Immature natural killer cell (primary cell): ENCODE measurements at regions not wholly inside any gene's neighbourhood (a gene's known extent, or its start where the extent isn't known, plus 50 kb on each side); places are given as distances from the start of the nearest gene placed in this dataset.

Experiments used
- DNase-seq, 3 donors: peaks; one replicate each; pipeline ENCODE4 v3.0.0; 2022; ENCODE audit warnings: mixed read lengths in 1 of 3
- H3K27ac Mint-ChIP-seq, 6 donors: one replicate each; pipeline ENCODE4 v1.8.0; 2020; ENCODE audit warnings: mixed read lengths in 6 of 6, mild to moderate bottlenecking in 5 of 6, inconsistent platforms in 4 of 6, moderate library complexity in 3 of 6
- H3K27me3 Mint-ChIP-seq, 3 donors: one replicate each; pipeline ENCODE4 v1.8.0; 2020 to 2021; ENCODE audit warnings: low read depth in 3 of 3, mild to moderate bottlenecking in 3 of 3, mixed read lengths in 3 of 3, moderate library complexity in 3 of 3, inconsistent platforms in 1 of 3
- H3K36me3 Mint-ChIP-seq, 3 donors: one replicate each; pipeline ENCODE4 v1.8.0; 2020; ENCODE audit warnings: mixed read lengths in 3 of 3, inconsistent platforms in 2 of 3, mild to moderate bottlenecking in 2 of 3
- H3K4me1 Mint-ChIP-seq, 2 donors: one replicate each; pipeline ENCODE4 v1.8.0; 2020; ENCODE audit warnings: inconsistent platforms in 2 of 2, mild to moderate bottlenecking in 2 of 2, mixed read lengths in 2 of 2, moderate library complexity in 1 of 2
- H3K4me3 Mint-ChIP-seq, 5 donors: one replicate each; pipeline ENCODE4 v1.8.0; 2020; ENCODE audit warnings: mild to moderate bottlenecking in 5 of 5, mixed read lengths in 5 of 5, inconsistent platforms in 3 of 5, moderate library complexity in 3 of 5
- H3K9me3 Mint-ChIP-seq, 6 donors: one replicate each; pipeline ENCODE4 v1.8.0; 2020; ENCODE audit warnings: mild to moderate bottlenecking in 6 of 6, mixed read lengths in 6 of 6, inconsistent platforms in 4 of 6, moderate library complexity in 3 of 6

DNA sequence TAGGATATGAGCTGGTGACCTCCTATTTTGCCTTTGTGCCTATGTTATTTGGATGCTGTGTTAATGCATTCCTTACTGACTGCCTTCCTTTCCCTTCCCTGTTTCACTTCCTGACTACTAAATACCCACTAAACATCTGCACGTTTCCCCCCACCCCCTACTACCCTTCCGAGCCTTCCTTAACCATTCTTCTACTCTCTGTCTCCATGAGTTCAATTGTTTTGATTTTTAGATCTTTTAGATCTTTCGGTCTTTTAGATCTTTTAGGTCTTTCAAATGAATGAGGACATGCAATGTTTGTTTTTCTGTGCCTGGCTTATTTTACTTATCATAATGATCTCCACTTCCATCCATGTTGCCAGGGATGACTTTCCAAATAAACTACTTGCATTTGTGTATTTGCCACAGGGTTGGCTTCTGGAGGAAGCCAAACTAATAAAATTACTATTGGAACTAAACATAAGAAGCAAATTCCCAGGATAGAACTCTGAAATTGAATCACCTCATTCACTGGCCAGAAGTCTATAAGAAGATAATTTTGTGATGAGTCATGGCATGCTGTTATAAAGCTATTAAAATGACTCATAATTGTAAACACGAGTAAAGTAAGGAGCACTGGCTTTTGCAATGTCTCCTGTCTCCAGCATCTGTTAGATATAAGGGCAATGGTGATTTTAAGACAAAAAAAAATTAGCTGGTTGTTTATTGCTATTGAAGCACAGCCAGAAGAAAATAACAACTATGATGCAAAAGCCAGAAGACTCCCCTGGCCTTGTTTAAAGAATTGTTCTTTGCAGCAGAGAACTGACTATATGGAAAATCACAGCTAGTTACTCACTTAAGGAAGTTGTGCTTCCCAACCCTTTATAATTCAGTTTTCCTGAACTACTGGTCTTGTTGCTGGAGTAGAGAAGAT, 586.3 kb downstream of the LRFN5 start:
- DNase-seq: no peak
- Mint-ChIP-seq H3K4me1 (no peaks in the 10 kb centered on the region), H3K27ac (no peak overlapping the region), H3K9me3 (peaks cover 9 to 52% (median 26%) of the 10 kb centered on the region in 6 donors), H3K27me3 (peaks cover 0 to 2% (median 2%) of the 10 kb centered on the region in 3 donors), H3K4me3 (no peak overlapping the region), H3K36me3 (no peaks in the 10 kb centered on the region)

DNA sequence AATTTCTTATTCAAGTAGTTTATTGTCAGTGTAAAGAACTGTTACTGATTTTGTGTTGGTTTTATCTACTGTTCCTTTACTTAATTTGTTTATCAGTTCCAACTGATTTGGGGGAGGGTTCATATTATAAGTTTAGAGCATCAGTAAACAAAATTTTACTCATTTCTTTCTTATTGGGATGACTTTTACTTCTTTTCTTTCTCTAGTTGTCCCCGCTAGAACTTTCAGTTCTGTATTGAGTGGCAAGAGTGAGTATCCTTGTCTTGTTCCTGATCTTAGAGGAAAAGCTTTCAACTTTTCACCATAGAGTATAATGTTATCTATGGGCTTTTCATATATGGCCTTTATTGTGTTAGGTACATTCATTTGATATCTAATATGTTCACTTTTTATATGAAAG, 584.1 kb downstream of the LRFN5 start:
- H3K27ac Mint-ChIP-seq: no peak overlapping the region
- H3K36me3 Mint-ChIP-seq: no peaks in the 10 kb centered on the region
- DNase-seq: no peak
- no peaks in the 10 kb centered on the region for H3K4me1 Mint-ChIP-seq
- peaks cover 2% of the 10 kb centered on the region in 3 donors for H3K27me3 Mint-ChIP-seq
- no peak overlapping the region for H3K4me3 Mint-ChIP-seq
- H3K9me3 Mint-ChIP-seq: peaks cover 7 to 54% (median 26%) of the 10 kb centered on the region in 6 donors

DNA sequence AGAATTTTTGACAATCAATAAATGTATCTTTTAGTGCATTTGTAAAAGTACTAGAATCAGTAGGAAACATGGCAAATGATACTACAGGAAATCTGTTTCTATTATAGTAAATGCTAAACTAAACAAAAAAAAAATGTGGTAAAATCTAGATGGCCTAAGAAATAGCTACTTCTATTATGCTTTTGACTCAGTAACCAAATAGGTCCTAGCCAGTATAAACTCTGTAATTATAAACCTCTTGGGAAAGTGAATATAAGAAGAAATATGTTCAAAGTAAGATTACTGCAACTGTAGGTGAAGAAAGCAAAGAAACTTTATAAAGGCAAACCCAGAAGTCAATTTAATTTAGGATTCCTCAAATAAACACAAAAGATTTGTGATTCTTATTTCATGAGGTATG, 581.2 kb downstream of the LRFN5 start:
- no peak for DNase-seq
- Mint-ChIP-seq H3K4me1 (no peaks in the 10 kb centered on the region), H3K9me3 (peaks cover 9 to 73% (median 30%) of the 10 kb centered on the region in 6 donors), H3K36me3 (no peaks in the 10 kb centered on the region), H3K4me3 (no peak overlapping the region), H3K27me3 (peaks cover 2% of the 10 kb centered on the region in 3 donors), H3K27ac (no peak overlapping the region)

DNA sequence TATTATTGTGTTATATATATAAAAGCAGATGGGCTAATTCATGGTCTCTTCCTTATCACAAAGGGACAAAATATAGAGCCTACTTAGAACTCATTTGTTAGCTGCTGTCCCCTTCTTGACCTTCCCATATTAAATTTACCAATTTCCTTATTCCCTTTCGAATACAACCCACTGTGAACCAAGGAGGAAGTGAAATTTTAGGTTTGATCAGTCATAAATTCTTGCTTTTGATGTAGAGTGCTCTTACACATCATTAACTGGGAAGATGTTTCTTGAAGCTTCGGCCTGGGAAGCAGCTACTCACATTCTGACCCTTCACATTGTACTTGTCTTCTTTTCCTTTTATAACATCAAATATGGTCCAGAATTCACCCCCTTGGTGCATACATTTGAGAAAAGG, 579.0 kb downstream of the LRFN5 start:
- Mint-ChIP-seq H3K27ac (no peak overlapping the region), H3K36me3 (no peaks in the 10 kb centered on the region), H3K4me1 (no peaks in the 10 kb centered on the region), H3K4me3 (no peak overlapping the region), H3K27me3 (peaks cover 2% of the 10 kb centered on the region in 3 donors), H3K9me3 (peaks cover 11 to 76% (median 29%) of the 10 kb centered on the region in 6 donors)
- DNase-seq: no peak

DNA sequence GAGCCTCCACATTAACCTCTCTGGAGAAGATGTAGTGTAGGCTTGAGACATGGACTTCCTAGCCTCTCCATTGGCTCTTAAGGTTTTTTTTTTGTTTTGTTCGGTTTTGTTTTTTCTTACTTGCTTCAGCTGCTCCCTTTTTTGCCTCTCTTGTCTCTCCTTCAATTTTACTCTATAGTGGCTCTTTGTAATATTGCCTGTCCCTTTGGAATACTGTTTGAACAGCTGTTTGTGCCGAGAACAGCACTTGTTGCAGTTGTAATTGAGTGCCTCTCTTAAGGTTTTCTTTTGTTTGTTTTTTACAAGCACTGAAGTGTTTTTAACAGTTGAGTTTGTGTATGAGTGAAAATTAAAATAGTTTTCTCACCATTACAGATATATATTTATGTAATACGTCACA, 567.7 kb downstream of the LRFN5 start:
- no peak overlapping the region for H3K4me3 Mint-ChIP-seq
- peaks cover 12 to 46% (median 17%) of the 10 kb centered on the region in 6 donors for H3K9me3 Mint-ChIP-seq
- DNase-seq: no peak
- H3K27me3 Mint-ChIP-seq: no peaks in the 10 kb centered on the region
- no peak overlapping the region for H3K27ac Mint-ChIP-seq
- H3K36me3 Mint-ChIP-seq: peaks cover 0 to 4% (median 0%) of the 10 kb centered on the region in 3 donors
- no peaks in the 10 kb centered on the region for H3K4me1 Mint-ChIP-seq

DNA sequence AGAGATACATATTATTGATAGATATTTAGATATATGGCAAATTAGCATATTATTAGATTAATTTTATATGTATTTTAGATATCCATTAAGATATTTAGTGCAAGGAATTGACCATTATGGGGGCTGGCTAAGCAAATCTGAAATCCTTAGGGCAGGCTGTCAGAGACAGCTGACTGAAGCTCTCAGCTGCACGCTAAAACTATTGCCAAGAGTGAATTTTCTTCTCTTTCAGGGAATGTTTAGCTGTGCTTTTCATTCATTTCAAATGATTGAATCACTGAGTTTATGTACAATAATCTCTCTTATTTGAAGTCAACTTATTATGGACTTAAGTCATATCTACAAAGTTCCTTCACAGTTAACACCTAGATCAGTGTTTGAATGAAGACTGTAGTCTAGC, 566.5 kb downstream of the LRFN5 start:
- H3K9me3 Mint-ChIP-seq: peaks cover 18 to 58% (median 23%) of the 10 kb centered on the region in 6 donors
- no peak overlapping the region for H3K4me3 Mint-ChIP-seq
- no peaks in the 10 kb centered on the region for H3K27me3 Mint-ChIP-seq
- no peak overlapping the region for H3K27ac Mint-ChIP-seq
- H3K4me1 Mint-ChIP-seq: no peaks in the 10 kb centered on the region
- H3K36me3 Mint-ChIP-seq: peaks cover 0 to 7% (median 0%) of the 10 kb centered on the region in 3 donors
- DNase-seq: no peak

DNA sequence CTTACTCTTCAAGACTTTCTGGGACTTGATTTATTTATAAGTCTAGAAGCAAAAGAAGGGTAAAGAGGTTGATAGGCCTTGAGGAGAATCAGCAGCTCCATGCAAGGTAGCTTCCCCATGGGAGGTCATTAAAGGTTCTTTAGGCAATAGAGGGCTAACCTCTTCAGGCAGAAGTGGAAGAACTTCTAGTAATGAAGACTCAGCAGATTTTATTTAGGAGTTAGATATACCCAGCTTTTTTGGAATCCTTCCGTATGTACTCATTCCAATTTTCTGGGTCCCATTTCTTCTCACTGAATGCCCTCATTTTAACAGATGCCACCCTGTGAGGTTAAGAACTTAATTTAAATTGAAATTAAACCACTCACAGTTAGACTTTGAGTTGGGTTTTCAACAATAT, 565.6 kb downstream of the LRFN5 start:
- no peak for DNase-seq
- Mint-ChIP-seq H3K27me3 (peaks cover 0 to 1% (median 0%) of the 10 kb centered on the region in 3 donors), H3K4me1 (no peaks in the 10 kb centered on the region), H3K4me3 (no peak overlapping the region), H3K36me3 (peaks cover 0 to 7% (median 0%) of the 10 kb centered on the region in 3 donors), H3K27ac (no peak overlapping the region), H3K9me3 (peaks cover 18 to 64% (median 29%) of the 10 kb centered on the region in 6 donors)

DNA sequence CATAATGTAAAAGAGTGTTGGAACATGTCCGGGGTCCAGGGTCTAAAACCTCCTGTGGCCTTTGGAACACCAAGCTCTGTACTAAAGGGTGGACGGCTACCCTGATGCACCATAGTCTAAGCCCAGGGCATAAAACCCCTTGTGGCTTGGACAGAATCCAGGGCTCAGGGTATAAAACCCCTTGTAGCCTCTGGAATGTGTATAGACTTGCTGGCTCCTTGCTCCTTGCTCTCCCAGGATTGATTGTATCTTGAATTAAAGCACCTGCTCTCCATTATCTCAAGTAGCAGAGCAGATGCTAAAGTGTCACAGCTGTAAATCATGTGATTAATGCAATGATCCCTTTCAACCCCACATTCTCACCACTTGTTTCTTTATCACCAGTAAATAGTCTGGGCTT, 556.5 kb downstream of the LRFN5 start:
- Mint-ChIP-seq H3K9me3 (peaks cover 15 to 48% (median 27%) of the 10 kb centered on the region in 6 donors), H3K27me3 (peaks cover 0 to 3% (median 1%) of the 10 kb centered on the region in 3 donors), H3K4me1 (no peaks in the 10 kb centered on the region), H3K36me3 (peaks cover 0 to 3% (median 0%) of the 10 kb centered on the region in 3 donors), H3K27ac (no peak overlapping the region), H3K4me3 (no peak overlapping the region)
- no peak for DNase-seq

DNA sequence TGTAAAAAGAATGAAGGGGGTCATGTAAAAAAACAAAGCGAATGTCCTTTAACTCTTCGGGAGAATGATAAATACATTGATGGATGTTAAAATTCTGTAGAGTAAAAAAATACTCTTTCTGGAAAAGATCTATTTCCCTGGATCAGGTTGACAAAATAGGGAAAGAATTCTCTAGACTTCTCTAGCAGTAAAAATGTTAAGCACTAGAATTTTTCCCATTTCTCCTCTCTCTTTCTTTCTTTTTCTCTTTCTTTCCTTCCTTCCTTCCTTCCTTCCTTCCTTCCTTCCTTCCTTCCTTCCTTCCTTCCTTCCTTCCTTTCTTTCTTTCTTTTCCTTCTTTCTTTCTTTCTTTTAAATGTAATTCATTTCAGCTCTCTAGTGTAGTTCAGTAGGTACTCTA, 552.5 kb downstream of the LRFN5 start:
- Mint-ChIP-seq H3K4me3 (no peak overlapping the region), H3K36me3 (peaks cover 0 to 3% (median 0%) of the 10 kb centered on the region in 3 donors), H3K9me3 (peaks cover 13 to 32% (median 22%) of the 10 kb centered on the region in 6 donors), H3K27ac (no peak overlapping the region), H3K27me3 (peaks cover 0 to 3% (median 0%) of the 10 kb centered on the region in 3 donors), H3K4me1 (no peaks in the 10 kb centered on the region)
- no peak for DNase-seq

DNA sequence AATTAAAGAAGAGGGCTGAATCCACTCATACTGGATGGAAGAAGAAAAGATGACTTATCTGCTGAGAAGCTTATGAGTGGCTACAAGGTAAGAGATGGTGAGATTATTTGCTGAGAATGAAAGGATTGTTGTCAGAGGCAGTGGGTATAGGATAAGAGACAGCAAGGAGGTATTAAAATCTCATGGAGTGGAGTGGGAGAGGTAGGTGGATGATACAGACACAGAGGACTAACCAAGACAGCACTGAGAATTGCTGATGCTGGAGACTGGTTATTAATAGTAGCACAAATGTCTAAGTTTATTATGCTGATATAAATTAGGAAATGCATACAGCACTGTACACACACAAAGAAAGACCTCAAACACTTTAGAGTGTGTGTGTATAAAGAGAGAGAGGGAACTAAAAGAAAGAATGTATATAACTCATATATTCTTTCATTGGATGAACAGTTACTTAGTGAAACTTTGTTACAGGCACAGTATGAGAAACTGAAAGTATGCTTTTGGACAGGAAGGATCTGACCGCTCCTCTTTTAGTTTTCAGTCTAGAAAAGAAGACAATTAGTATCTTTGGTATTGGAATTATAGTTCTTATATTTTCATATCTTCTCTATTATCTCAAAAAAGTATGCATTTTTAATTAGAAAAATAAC, 543.1 kb downstream of the LRFN5 start:
- peaks cover 5 to 37% (median 11%) of the 10 kb centered on the region in 6 donors for H3K9me3 Mint-ChIP-seq
- peaks cover 0 to 2% (median 0%) of the 10 kb centered on the region in 3 donors for H3K27me3 Mint-ChIP-seq
- no peaks in the 10 kb centered on the region for H3K36me3 Mint-ChIP-seq
- H3K4me3 Mint-ChIP-seq: no peak overlapping the region
- H3K27ac Mint-ChIP-seq: no peak overlapping the region
- H3K4me1 Mint-ChIP-seq: no peaks in the 10 kb centered on the region
- DNase-seq: no peak

DNA sequence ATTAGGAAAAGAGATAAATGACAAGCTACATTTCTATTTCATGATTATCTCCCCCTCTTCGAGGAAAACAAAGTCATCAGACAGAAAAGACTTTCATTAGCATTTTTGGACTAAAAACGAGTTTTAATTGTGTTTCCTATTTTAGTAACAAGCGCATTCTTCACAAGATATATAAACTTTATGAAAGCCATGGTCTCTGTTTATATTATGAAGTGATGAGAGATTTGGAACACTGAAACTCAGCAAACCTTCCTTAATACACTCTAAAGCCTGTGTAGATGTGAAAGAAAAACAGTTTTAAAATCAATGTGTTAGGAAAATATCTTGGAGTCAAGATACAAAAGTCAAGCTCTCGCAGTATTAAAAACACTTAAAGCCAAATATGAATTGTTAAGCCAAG, 539.1 kb downstream of the LRFN5 start:
- Mint-ChIP-seq H3K27me3 (peaks cover 0 to 2% (median 0%) of the 10 kb centered on the region in 3 donors), H3K4me1 (no peaks in the 10 kb centered on the region), H3K36me3 (no peaks in the 10 kb centered on the region), H3K4me3 (no peak overlapping the region), H3K9me3 (peaks cover 4 to 40% (median 10%) of the 10 kb centered on the region in 6 donors), H3K27ac (no peak overlapping the region)
- DNase-seq: no peak

DNA sequence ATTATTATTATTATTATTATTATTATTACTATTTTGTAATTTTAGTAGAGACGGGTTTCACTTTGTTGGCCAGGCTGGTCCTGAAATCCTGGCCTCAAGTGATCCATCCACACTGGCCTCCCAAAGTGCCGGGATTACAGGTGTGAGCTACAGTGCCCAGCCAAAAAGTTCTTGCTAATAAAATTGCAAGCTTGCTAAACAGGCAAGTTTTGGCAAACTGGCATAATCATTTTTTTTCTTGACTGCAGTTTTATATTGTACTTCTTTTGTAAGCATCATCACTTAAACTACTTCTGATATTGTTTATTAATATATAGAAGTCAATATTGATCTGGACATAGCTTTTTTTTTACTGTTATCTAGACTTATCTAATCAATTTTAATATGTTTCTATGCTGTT, 536.4 kb downstream of the LRFN5 start:
- no peak overlapping the region for H3K4me3 Mint-ChIP-seq

DNA sequence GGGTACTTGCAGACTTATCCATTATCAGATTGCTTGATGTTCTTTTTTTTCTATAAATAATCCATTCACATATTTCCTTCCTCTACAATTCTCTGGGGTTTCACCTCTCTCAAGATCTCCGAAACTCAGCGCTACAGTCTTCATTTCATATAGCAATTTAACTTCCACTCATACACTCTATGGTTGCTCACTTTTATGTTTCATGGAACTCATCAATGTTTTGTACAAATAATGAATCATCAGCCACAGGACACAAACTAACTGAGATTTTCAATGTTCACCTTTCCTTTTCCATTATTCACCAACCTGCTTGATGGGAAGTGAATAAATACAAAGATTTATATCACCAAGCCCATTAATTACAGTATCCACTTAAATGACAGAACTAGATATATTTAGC, 534.7 kb downstream of the LRFN5 start:
- no peaks in the 10 kb centered on the region for H3K27me3 Mint-ChIP-seq
- H3K27ac Mint-ChIP-seq: no peak overlapping the region
- no peaks in the 10 kb centered on the region for H3K36me3 Mint-ChIP-seq
- no peak for DNase-seq
- H3K4me3 Mint-ChIP-seq: no peak overlapping the region
- H3K4me1 Mint-ChIP-seq: no peaks in the 10 kb centered on the region
- H3K9me3 Mint-ChIP-seq: peaks cover 8 to 41% (median 14%) of the 10 kb centered on the region in 6 donors

More for the DNA sequence above, 536.4 kb downstream of the LRFN5 start:
- peaks cover 8 to 52% (median 11%) of the 10 kb centered on the region in 6 donors for H3K9me3 Mint-ChIP-seq
- no peaks in the 10 kb centered on the region for H3K27me3 Mint-ChIP-seq
- DNase-seq: no peak
- no peak overlapping the region for H3K27ac Mint-ChIP-seq
- H3K4me1 Mint-ChIP-seq: no peaks in the 10 kb centered on the region
- no peaks in the 10 kb centered on the region for H3K36me3 Mint-ChIP-seq

DNA sequence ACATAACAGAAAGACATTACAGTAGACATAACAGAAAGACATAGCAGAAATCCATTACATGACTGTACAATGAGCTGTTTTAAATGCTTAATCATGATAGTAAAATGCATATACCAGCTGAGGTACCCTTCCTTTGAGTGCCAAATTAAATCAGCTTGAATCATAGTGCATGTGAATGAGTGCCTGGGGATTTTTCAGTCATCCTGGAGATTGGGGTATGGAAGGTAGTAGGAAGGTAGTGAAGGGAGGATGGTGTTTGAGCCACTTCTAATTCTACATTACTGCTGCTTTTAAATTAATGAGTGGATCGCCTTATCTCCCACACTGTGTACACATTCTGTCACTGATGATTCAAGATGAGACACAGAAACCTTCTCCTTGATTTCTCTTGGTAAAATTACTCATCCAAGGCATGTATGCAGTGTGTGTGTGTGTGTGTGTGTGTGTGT, 534.2 kb downstream of the LRFN5 start:
- Mint-ChIP-seq H3K36me3 (no peaks in the 10 kb centered on the region), H3K27me3 (no peaks in the 10 kb centered on the region), H3K4me1 (no peaks in the 10 kb centered on the region), H3K4me3 (no peak overlapping the region), H3K9me3 (peaks cover 8 to 41% (median 15%) of the 10 kb centered on the region in 6 donors), H3K27ac (no peak overlapping the region)
- DNase-seq: no peak
